GM19455 (cell line): ENCODE measurements at regions not wholly inside any gene's neighbourhood (a gene's known extent, or its start where the extent isn't known, plus 50 kb on each side); places are given as distances from the start of the nearest gene placed in this dataset.

Experiments used
- ATAC-seq: cut with Tn5 transposase; IDR thresholded peaks from one replicate; pipeline ENCODE4 v1.9.1; 2021; ENCODE audit not compliant: unreplicated experiment

DNA sequence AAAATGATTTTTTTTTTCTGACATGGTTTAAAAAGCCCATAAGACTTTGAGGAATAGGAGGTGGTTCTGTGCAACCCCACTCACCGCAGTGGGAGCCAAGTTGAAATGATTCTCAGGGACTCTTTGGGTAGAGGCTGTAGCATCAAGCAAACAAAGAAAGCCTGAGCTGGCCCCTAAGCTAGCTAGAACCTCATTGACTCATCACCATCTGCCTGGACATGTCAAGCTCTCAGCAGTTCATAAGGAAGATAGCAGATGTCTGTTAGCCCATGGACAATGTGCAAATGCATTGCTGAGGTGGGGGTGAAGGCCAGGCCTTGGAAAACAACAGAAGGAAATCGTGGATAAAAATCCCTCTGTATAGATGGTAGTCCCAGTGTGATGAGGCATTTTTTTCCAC, 234.8 kb downstream of the NR2F2 start:
- ATAC-seq = no peak

DNA sequence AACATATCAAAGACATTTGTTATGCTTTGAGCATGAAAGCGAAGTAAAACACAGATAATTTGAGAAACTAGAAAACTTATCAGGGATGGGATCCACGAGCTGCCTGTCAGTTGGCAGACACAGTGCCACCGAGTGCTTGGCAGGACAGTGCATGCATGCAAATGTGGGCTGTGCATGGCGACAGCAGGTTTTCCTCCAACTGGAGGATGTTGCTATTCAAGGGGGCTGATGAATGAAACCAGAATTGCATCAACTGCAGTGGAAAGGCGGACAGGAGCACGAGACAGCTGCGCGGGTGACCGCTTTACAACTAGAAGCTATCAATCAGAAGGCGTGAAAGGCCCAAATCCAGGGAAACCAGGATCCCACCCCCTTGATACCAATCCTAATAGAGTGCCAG, 244.3 kb downstream of the NR2F2 start:
- no peak for ATAC-seq

DNA sequence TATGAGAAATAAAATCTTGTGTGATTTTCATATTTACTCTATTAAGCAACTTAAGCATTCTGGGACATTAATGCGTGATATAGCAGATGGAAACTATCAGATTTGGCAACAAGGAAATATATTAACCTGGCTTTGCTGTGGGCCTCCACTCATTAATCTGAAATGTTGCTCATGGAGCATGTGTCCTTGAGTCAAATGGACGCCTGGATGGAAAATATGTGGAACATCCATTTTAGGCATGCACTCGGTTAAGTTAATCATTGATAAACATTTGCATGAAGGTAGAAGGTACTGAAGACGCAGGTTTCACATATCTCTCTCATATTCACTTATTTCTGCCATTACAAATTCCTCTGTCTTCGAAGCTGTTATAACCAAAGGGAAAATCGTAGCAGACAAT, 246.1 kb downstream of the NR2F2 start:
- no peak for ATAC-seq

GRCh38 chr15:96578393-96578792, 247.9 kb downstream of the NR2F2 start:
- ATAC-seq = no peak

DNA sequence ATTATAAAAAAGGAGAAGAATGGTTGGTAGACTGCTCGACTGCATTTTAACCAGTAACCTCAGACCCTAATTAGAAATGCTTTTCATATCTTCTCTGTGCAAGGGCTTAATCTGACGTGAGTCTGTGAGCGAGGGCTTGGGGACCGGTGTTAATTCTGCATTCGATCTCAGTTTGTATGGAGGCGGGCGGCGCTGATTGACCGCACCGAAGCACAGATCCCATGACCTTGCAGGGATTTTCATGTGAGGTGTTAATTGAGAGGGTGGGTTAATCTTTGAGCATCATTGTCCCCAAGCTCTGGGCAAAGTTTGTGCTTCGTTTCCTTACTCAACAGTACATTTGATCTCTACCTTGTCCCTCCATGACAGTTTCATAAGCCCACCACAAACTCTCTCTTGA, 250.9 kb downstream of the NR2F2 start:
- no peak for ATAC-seq

- ATAC-seq = no peak
Observed at GRCh38 chr15:96582473-96582872, 252.0 kb downstream of the NR2F2 start.

GRCh38 chr15:96583671-96584070, 253.2 kb downstream of the NR2F2 start:
- no peak for ATAC-seq

- no peak for ATAC-seq
Observed at GRCh38 chr15:96585484-96586386, 255.2 kb downstream of the NR2F2 start.

GRCh38 chr15:96586901-96587300, 256.4 kb downstream of the NR2F2 start:
- ATAC-seq = no peak

- no peak for ATAC-seq
Observed at GRCh38 chr15:96589864-96590263, 259.4 kb downstream of the NR2F2 start.

- no peak for ATAC-seq
Observed at GRCh38 chr15:96593735-96594134, 263.2 kb downstream of the NR2F2 start.

DNA sequence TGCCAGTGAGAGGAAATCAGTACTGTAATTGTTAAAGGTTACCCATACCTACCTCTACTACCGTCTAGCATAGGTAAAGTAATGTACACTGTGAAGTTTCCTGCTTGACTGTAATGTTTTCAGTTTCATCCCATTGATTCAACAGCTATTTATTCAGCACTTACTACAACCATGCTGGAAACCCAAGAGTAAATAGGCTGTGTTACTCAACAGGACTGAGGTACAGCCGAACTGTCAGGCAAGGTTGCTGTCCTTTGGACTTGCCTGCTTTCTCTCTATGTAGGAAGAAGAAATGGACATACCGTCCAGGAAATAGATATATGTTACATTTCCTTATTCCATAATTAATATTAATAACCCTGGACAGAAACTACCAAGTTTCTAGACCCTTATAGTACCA, 265.5 kb downstream of the NR2F2 start:
- ATAC-seq = no peak

GRCh38 chr15:96598514-96598913, 268.0 kb downstream of the NR2F2 start:
- ATAC-seq = no peak

GRCh38 chr15:96599268-96599667, 268.8 kb downstream of the NR2F2 start:
- ATAC-seq = no peak

DNA sequence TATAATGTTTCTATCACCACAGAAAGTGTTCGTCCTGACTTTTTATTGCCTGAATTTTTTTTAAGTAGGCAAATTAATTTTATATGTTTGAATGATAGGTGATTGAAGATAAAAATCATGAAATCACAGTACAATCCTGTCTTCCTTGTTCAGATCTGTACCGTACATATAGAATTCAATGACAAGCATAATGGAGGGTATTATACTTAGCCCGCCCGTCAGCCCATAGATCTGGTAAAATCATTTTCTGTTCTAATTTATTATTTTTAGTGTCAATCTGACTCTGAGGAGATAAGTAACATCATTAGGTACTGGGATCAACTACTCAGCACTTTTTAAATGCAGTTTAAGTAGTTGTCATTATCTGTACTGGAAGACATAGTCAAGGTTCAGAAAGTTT, 269.9 kb downstream of the NR2F2 start:
- ATAC-seq = no peak

- ATAC-seq = no peak
Observed at GRCh38 chr15:96606617-96607016, 276.1 kb downstream of the NR2F2 start.

DNA sequence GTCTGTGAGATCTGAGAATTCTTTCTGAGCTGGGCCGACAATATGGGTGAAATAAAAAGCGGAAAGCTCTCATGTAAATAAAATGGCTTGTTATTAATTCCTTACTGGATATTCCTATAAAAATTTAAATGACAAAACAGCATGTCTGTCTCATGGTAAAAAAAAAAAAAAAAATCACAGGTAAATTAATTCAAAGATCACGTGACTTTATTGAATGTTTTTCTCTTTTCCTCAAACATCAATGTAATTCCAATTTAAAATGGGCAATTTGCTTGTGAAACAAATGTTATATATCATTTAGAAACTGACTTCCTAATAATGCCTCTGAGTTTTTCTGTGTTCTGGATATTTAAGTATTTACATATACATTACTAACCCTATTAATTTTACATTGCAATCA, 280.3 kb downstream of the NR2F2 start:
- ATAC-seq = no peak

- ATAC-seq = no peak
Observed at GRCh38 chr15:96612917-96613316, 282.4 kb downstream of the NR2F2 start.

DNA sequence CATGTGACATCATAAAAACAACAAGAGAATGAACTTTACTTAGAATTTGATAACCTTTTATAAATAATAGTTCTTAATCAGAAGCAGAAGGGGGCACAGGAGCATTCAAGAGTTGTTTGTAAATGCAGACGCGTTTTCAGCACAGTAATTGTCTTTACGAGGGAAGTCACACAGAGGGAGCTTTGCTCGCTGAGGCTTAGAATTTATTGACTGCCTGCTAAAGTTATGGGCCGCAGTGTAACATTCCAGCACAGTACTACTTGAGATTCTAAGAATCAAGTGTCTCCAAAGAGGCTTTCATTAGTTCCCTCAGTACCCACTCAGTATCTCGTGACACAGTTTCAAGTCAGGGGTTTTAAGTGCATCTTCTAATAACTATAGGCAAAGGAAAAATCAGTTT, 288.7 kb downstream of the NR2F2 start:
- no peak for ATAC-seq

DNA sequence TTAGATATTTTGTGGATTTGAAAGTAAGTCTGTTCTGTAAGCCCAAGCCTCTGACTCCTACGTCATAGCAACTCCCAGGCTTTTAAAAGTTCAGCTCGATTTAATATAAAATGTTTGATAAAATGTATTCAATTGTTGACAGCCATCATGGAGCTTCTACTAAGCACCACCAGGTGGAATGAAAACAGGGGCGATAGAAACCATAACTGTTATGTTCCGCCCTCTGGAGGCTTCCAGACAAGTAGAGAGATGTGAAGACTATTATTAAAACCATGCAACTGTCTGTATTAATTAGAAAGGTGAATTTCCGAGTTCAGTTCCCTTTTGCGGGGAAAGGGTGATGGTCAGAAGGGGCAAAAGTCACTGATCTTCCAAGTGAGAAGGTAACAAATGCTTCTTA, 292.2 kb downstream of the NR2F2 start:
- ATAC-seq = no peak

- no peak for ATAC-seq
Observed at GRCh38 chr15:96625256-96625655, 294.8 kb downstream of the NR2F2 start.

DNA sequence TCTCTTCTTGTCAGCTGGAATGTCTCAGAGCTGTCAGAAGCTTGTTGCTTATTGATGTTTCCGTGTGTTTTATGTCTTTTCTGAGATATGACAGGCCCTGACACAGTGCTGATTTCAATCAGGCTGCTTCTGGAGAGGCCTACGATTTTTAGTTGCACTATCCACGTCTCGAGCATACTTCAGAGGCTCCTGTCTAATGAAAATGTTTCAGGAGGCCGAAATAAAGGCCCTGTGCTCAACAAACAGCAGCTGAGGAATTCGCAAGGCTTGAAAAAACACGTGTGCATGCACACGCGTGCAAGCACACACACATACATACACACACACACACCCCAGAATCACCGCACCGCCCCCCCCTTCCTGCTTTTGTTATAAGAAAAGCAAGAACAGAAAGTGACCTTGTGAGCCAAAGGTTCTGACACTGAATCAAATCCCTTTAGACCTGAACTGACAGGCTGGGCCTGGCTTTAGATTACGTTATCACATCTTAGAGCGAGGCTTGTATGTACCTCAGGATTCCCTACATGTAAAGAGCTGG, 296.6 kb downstream of the NR2F2 start:
- ATAC-seq = no peak

- no peak for ATAC-seq
Observed at GRCh38 chr15:96629511-96629910, 299.0 kb downstream of the NR2F2 start.
